OCI-LY1 (cell line): ENCODE measurements at regions not wholly inside any gene's neighbourhood (a gene's known extent, or its start where the extent isn't known, plus 50 kb on each side); places are given as distances from the start of the nearest gene placed in this dataset.

Experiments used
- CTCF ChIP-seq: fragments of 200-600 bp; sonication (generic), shearing (Covaris generic); IDR thresholded peaks from 2 replicates; pipeline ENCODE4 v1.5.1; 2017; ENCODE audit warnings: mild to moderate bottlenecking, antibody characterized with exemption, low read length, moderate library complexity, mixed read lengths
- EZH2 ChIP-seq: fragments of 200-600 bp; sonication (generic), shearing (Covaris generic); IDR thresholded peaks from 2 replicates; pipeline ENCODE4 v1.8.0; 2017; ENCODE audit warnings: borderline replicate concordance, mixed run types, mild to moderate bottlenecking, antibody characterized with exemption, low read length, moderate library complexity, mixed read lengths

GRCh38 chr3:1583044-1583443 lies 490.2 kb downstream of the CNTN6 start:
- no peak for TF ChIP-seq CTCF
- no peak for TF ChIP-seq EZH2
